ENCODE measurements at regions not wholly inside any gene's neighbourhood (a gene's known extent, or its start where the extent isn't known, plus 50 kb on each side); places are given as distances from the start of the nearest gene placed in this dataset.
"Not testable (repeated sequence)": the region's sequence is repeated elsewhere in the genome, so short reads cannot be mapped to it uniquely, and the experiment has no call there.

- DNase-seq (ENCODE audit: low spot score) = no peak
Observed at GRCh38 chr2:207409517-207409916, 120.2 kb upstream of the CREB1 start.

- DNase-seq (ENCODE audit: low spot score) = no peak
Observed at GRCh38 chr2:207412787-207413310, 116.9 kb upstream of the CREB1 start.

- no peak for DNase-seq (ENCODE audit: low spot score)
Observed at GRCh38 chr2:207413376-207413907, 116.3 kb upstream of the CREB1 start.

GRCh38 chr2:207416111-207416510 is 113.7 kb upstream of the CREB1 start:
- no peak for DNase-seq (ENCODE audit: low spot score)

- DNase-seq (ENCODE audit: low spot score) = no peak
Observed at GRCh38 chr2:207416900-207417299, 112.9 kb upstream of the CREB1 start.

GRCh38 chr2:207417301-207417718 is 112.5 kb upstream of the CREB1 start:
- peak; percentile 69 for DNase-seq (ENCODE audit: low spot score)

GRCh38 chr2:207418419-207418818 is 111.3 kb upstream of the CREB1 start:
- DNase-seq (ENCODE audit: low spot score) = no peak

- no peak for DNase-seq (ENCODE audit: low spot score)
Observed at GRCh38 chr2:207419331-207419730, 110.4 kb upstream of the CREB1 start.

- DNase-seq (ENCODE audit: low spot score) = no peak
Observed at GRCh38 chr2:207421671-207422070, 108.1 kb upstream of the CREB1 start.

GRCh38 chr2:207422380-207422779 is 107.4 kb upstream of the CREB1 start:
- DNase-seq (ENCODE audit: low spot score) = no peak

- no peak for DNase-seq (ENCODE audit: low spot score)
Observed at GRCh38 chr2:207423886-207424285, 105.9 kb upstream of the CREB1 start.

- DNase-seq (ENCODE audit: low spot score) = no peak
Observed at GRCh38 chr2:207427986-207428385, 101.8 kb upstream of the CREB1 start.

- DNase-seq (ENCODE audit: low spot score) = no peak
Observed at GRCh38 chr2:207428573-207428972, 101.2 kb upstream of the CREB1 start.

GRCh38 chr2:207432453-207432852 is 97.3 kb upstream of the CREB1 start:
- no peak for DNase-seq (ENCODE audit: low spot score)

- no peak for DNase-seq (ENCODE audit: low spot score)
Observed at GRCh38 chr2:207434306-207434705, 95.5 kb upstream of the CREB1 start.

GRCh38 chr2:207434899-207435465 is 94.8 kb upstream of the CREB1 start:
- no peak for DNase-seq (ENCODE audit: low spot score)

- no peak for DNase-seq (ENCODE audit: low spot score)
Observed at GRCh38 chr2:207437136-207437523, 92.6 kb upstream of the CREB1 start.

- DNase-seq (ENCODE audit: low spot score) = no peak
Observed at GRCh38 chr2:207437524-207438143, 92.1 kb upstream of the CREB1 start.

- no peak for DNase-seq (ENCODE audit: low spot score)
Observed at GRCh38 chr2:207438414-207439126, 91.2 kb upstream of the CREB1 start.

- DNase-seq (ENCODE audit: low spot score) = not testable (repeated sequence)
Observed at GRCh38 chr2:207439881-207440280, 89.9 kb upstream of the CREB1 start.

GRCh38 chr2:207444756-207445155 is 85.0 kb upstream of the CREB1 start:
- DNase-seq (ENCODE audit: low spot score) = no peak

GRCh38 chr2:207446653-207447052 is 83.1 kb upstream of the CREB1 start:
- DNase-seq (ENCODE audit: low spot score) = no peak

GRCh38 chr2:207448006-207448405 is 81.8 kb upstream of the CREB1 start:
- DNase-seq (ENCODE audit: low spot score) = no peak

Measured in hematopoietic multipotent progenitor cell treated with erythropoietin and hydrocortisone succinate and interleukin-3 and kit ligand, for 15 days (in vitro differentiated cells).